K562 (cell line): ENCODE measurements at regions not wholly inside any gene's neighbourhood (a gene's known extent, or its start where the extent isn't known, plus 50 kb on each side); places are given as distances from the start of the nearest gene placed in this dataset.

ENCODE experiments used
- ATAC-seq: fragments of 200-7000 bp; cut with Tn5 transposase; 3 replicates; pipeline ENCODE4 v1.9.1; 2020; ENCODE audit warnings: moderate library complexity
- BruUV-seq: library from RNA; stranded (reverse); fragments of 400-500 nt; replicated peaks from 2 replicates; lab custom pipeline; 2021; lab: Mats Ljungman, UMichigan
- CTCF ChIA-PET: fragments of 300-600 bp; formaldehyde crosslinking; extraction: SDS; loops from one replicate; lab custom pipeline; 2021; ENCODE audit warnings: low intra/inter-chr PET ratio; lab: Yijun Ruan, JAX
- POLR2A ChIA-PET: fragments of 300-600, 350-650 bp; sonication (Branson Sonifier 250); formaldehyde crosslinking; extraction: SDS; loops from one replicate; lab custom pipeline; 2021; ENCODE audit warnings: antibody characterized with exemption, inconsistent platforms; lab: Yijun Ruan, JAX
- DNase-seq, 4 experiments: peaks; one replicate each; pipeline versions ENCODE4 v3.0.0 to v3.0.0-alpha.2; 2011 to 2018; ENCODE audit warnings: low spot score in 3 of 4, mixed read lengths in 3 of 4; ENCODE audit errors: extremely low read depth in 1 of 4
- FAIRE-seq: peaks from 2 replicates; lab custom pipeline; 2011; peaks lifted over from hg19 to GRCh38; lab: Jason Lieb, UNC
- H2AFZ ChIP-seq: 2 replicates; pipeline ENCODE4 v1.6.0; 2011; ENCODE audit warnings: low read depth, low read length, control low read depth, inconsistent platforms
- H3K27ac ChIP-seq: fragments of 200-600 bp; 3 replicates; pipeline ENCODE4 v1.8.0; 2011; ENCODE audit warnings: low read depth, mild to moderate bottlenecking, control low read depth, inconsistent platforms, low read length, moderate library complexity, mixed read lengths; ENCODE audit errors: extremely low read depth
- H3K27me3 ChIP-seq, 2 experiments: fragments of 300-600 bp in 1 of 2; 2 replicates in 1 of 2; 3 replicates in 1 of 2; pipeline versions ENCODE4 v1.6.0 to v1.8.0; 2011; ENCODE audit warnings: inconsistent platforms in 2 of 2, low read length in 2 of 2, mild to moderate bottlenecking in 1 of 2, mixed read lengths in 1 of 2, moderate library complexity in 1 of 2; ENCODE audit not compliant: control insufficient read depth in 2 of 2, insufficient read depth in 2 of 2
- H3K36me3 ChIP-seq: fragments of 300-600 bp; 3 replicates; pipeline ENCODE4 v1.8.0; 2011; ENCODE audit warnings: mild to moderate bottlenecking, low read length, inconsistent platforms; ENCODE audit not compliant: control insufficient read depth, insufficient read depth
- H3K4me1 ChIP-seq, 2 experiments: fragments of 200-600 bp in 1 of 2; replicated peaks in 1 of 2; 2 replicates in 1 of 2; 3 replicates in 1 of 2; pipeline versions ENCODE4 v1.5.1 to v1.8.0; 2011; ENCODE audit warnings: inconsistent platforms in 2 of 2, low read length in 2 of 2, mild to moderate bottlenecking in 1 of 2, mixed read lengths in 1 of 2, moderate library complexity in 1 of 2; ENCODE audit not compliant: control insufficient read depth in 2 of 2, insufficient read depth in 2 of 2
- H3K4me2 ChIP-seq: 2 replicates; pipeline ENCODE4 v1.6.1; 2011; ENCODE audit warnings: low read length, control low read depth, inconsistent platforms, mixed read lengths; ENCODE audit not compliant: insufficient read depth
- H3K4me3 ChIP-seq: fragments of 200-600 bp; sonication (generic), shearing (Covaris generic); 2 replicates; pipeline ENCODE4 v1.5.1; 2016; ENCODE audit warnings: control low read depth, inconsistent platforms
- H3K79me2 ChIP-seq: fragments of 200-600 bp; 3 replicates; pipeline ENCODE4 v1.8.0; 2011; ENCODE audit warnings: low read length, inconsistent platforms; ENCODE audit not compliant: control insufficient read depth, insufficient read depth
- H3K9ac ChIP-seq, 2 experiments: 2 replicates each; pipeline versions ENCODE4 v1.6.0 to v1.6.1; 2011; ENCODE audit warnings: low read depth in 2 of 2, low read length in 2 of 2, control low read depth in 1 of 2, inconsistent platforms in 1 of 2, mild to moderate bottlenecking in 1 of 2, mixed read lengths in 1 of 2; ENCODE audit not compliant: insufficient read depth in 1 of 2
- H3K9me1 ChIP-seq: one replicate; pipeline ENCODE4 v1.6.0; 2011; ENCODE audit warnings: inconsistent platforms, mild to moderate bottlenecking, low read length, moderate library complexity; ENCODE audit not compliant: control insufficient read depth, insufficient read depth
- H3K9me3 ChIP-seq: replicated peaks from 2 replicates; pipeline ENCODE4 v1.5.1; 2011; ENCODE audit warnings: low read depth, low read length, inconsistent platforms; ENCODE audit not compliant: control insufficient read depth, insufficient read depth
- H4K20me1 ChIP-seq: replicated peaks from 2 replicates; pipeline ENCODE4 v1.6.1; 2011; ENCODE audit warnings: low read length, inconsistent platforms, mixed read lengths; ENCODE audit not compliant: control insufficient read depth, insufficient read depth
- ARHGAP35 ChIP-seq: fragments of 450-650 bp; IDR thresholded peaks from 2 replicates; pipeline ENCODE4 v1.6.1; 2018; ENCODE audit not compliant: partially characterized antibody
- GATA2 ChIP-seq: sonication (generic); formaldehyde crosslinking; IDR thresholded peaks from 2 replicates; pipeline ENCODE4 v1.4.0; 2020; ENCODE audit warnings: mild to moderate bottlenecking, missing genetic modification reagents
- GATAD2A ChIP-seq: fragments of 450-650 bp; IDR thresholded peaks from 2 replicates; pipeline ENCODE4 v1.6.1; 2017
- HDAC1 ChIP-seq, 2 experiments: fragments of 450-650 bp; IDR thresholded peaks; 2 replicates each; pipeline ENCODE4 v1.6.1; 2016 to 2017; ENCODE audit warnings: inconsistent platforms in 1 of 2, mild to moderate bottlenecking in 1 of 2, moderate library complexity in 1 of 2
- LARP7 ChIP-seq: fragments of 450-650 bp; IDR thresholded peaks from 2 replicates; pipeline ENCODE4 v1.6.1; 2016
- MAFG ChIP-seq: fragments of 450-650 bp; conservative IDR thresholded peaks from 2 replicates; pipeline ENCODE4 v1.6.1; 2016; ENCODE audit warnings: missing genetic modification characterization, missing compliant biosample characterization
- MECOM ChIP-seq: fragments of 250-450 bp; sonication (Bioruptor Pico); IDR thresholded peaks from 2 replicates; pipeline ENCODE4 v1.8.0; 2022; ENCODE audit warnings: inconsistent platforms
- NCOA4 ChIP-seq: fragments of 450-650 bp; IDR thresholded peaks from 2 replicates; pipeline ENCODE4 v1.6.1; 2018; ENCODE audit warnings: mild to moderate bottlenecking; ENCODE audit not compliant: partially characterized antibody
- SMC3 ChIP-seq: conservative IDR thresholded peaks from 2 replicates; pipeline ENCODE4 v1.6.1; 2011; ENCODE audit warnings: low read depth, low read length, improper control_type of control experiment; ENCODE audit not compliant: insufficient read depth
- SUPT5H ChIP-seq: fragments of 450-650 bp; IDR thresholded peaks from 2 replicates; pipeline ENCODE4 v1.6.1; 2016
- TAF7 ChIP-seq: fragments of 450-650 bp; IDR thresholded peaks from 2 replicates; pipeline ENCODE4 v1.6.1; 2016; ENCODE audit warnings: missing genetic modification characterization, missing compliant biosample characterization
- ZNF146 ChIP-seq: IDR thresholded peaks from one replicate; pipeline ENCODE4 v1.6.1; 2018; ENCODE audit warnings: missing compliant biosample characterization; ENCODE audit not compliant: unreplicated experiment
- ZNF174 ChIP-seq: fragments of 250-450 bp; sonication (Bioruptor Pico); IDR thresholded peaks from 2 replicates; pipeline ENCODE4 v1.4.0; 2020; ENCODE audit warnings: mild to moderate bottlenecking
- ZNF263 ChIP-seq: sonication (generic); formaldehyde crosslinking; IDR thresholded peaks from 2 replicates; pipeline ENCODE4 v1.8.0; 2022; ENCODE audit warnings: mild to moderate bottlenecking, missing genetic modification reagents, borderline replicate concordance
- ZNF324 ChIP-seq: fragments of 250-450 bp; sonication (Bioruptor Pico); IDR thresholded peaks from 2 replicates; pipeline ENCODE4 v1.4.0; 2020; ENCODE audit warnings: mild to moderate bottlenecking
- ZNF408 ChIP-seq: fragments of 250-450 bp; sonication (Bioruptor Pico); IDR thresholded peaks from 2 replicates; pipeline ENCODE4 v1.4.0; 2020; ENCODE audit warnings: low read depth, mild to moderate bottlenecking, moderate library complexity
- ZNF76 ChIP-seq: fragments of 250-450 bp; sonication (Bioruptor Pico); IDR thresholded peaks from 2 replicates; pipeline ENCODE4 v1.4.0; 2020; ENCODE audit warnings: mild to moderate bottlenecking, moderate library complexity, borderline replicate concordance
- WGBS: fragments of 100-300 bp; shearing (Covaris generic); methylation state at CpG from one replicate; pipeline ENCODE4 v1.1.6; 2016; ENCODE audit warnings: low coverage, mixed read lengths; ENCODE audit not compliant: insufficient coverage; ENCODE audit errors: missing lambda C conversion rate; 5-methylcytosine and 5-hydroxymethylcytosine counted together
- in situ Hi-C: fragments of 300-500 bp; cut with MboI; formaldehyde crosslinking; loops from 4 replicates; pipeline ENCODE4 v1.15.0; 2018; ENCODE audit warnings: inconsistent platforms, mixed read lengths
- intact Hi-C: fragments of 100-400 bp; cut with micrococcal nuclease; formaldehyde crosslinking; loops from 2 replicates; pipeline ENCODE4 v1.14.2; 2022
- TF ChIP-seq, protein P1 (sequence below): fragments of 250-450 bp; sonication (Bioruptor Pico); IDR thresholded peaks from 2 replicates; pipeline ENCODE4 v1.5.0; 2021; ENCODE audit warnings: mild to moderate bottlenecking, moderate library complexity
- TF ChIP-seq, protein P2 (sequence below): sonication (generic); formaldehyde crosslinking; IDR thresholded peaks from 2 replicates; pipeline ENCODE4 v1.8.0; 2022; ENCODE audit warnings: missing genetic modification reagents, mild to moderate bottlenecking, moderate library complexity, borderline replicate concordance
- TF ChIP-seq, protein P3 (sequence below): fragments of 250-450 bp; sonication (Bioruptor Pico); IDR thresholded peaks from 2 replicates; pipeline ENCODE4 v1.8.0; 2021; ENCODE audit warnings: moderate library complexity, mild to moderate bottlenecking, inconsistent platforms

DNA sequence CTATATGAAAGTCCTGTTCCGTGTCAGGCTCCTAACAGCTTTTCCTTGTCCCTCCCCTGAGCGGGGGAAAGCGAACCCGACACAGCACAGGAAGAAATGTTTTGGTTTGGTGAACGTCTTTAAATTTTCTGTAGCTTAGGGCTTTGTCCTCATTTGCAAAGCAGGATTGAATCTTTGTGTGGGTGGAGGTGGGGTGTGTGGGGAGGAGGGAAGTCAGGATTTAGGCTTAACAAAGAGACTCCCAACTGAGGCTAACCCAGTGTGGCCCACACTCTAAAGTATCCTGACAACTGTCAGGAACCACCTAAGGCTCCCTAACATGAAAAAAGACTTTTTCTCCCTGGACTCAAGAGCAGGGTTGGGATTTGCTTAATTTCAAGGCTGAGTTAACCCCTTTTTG is 376.2 kb upstream of the C1orf174 start:
- FAIRE-seq (no peak), ATAC-seq (no peak)

More for the DNA sequence above, 376.2 kb upstream of the C1orf174 start:
- no peaks in the 10 kb centered on the region for H3K9me1 ChIP-seq
- H3K27me3 ChIP-seq, result peaks cover 0 to 14% of the 10 kb centered on the region in 2 experiments; a peak in 1 of 5 replicates
- no peaks in the 10 kb centered on the region for H3K4me1 ChIP-seq
- no peak overlapping the region for H3K9ac ChIP-seq
- WGBS, result 0% methylated on average over 5 of the region's 5 CpGs
- no peak overlapping the region for H3K4me3 ChIP-seq
- in situ Hi-C loops, result no loop called here
- H2AFZ ChIP-seq, result no peak overlapping the region
- CTCF ChIA-PET, result no interaction called here
- POLR2A ChIA-PET, result no interaction called here
- no peaks in the 10 kb centered on the region for H3K79me2 ChIP-seq
- H3K27ac ChIP-seq, result no peak overlapping the region
- TF ChIP-seq NCOA4 (no peak), MAFG (tag) (no peak), TAF7 (tag) (no peak), ZNF174 (CRISPR knock-in tag) (no peak), HDAC1 (IDR thresholded peaks at IDR 0.05) (no peak), GATAD2A (no peak), ZNF146 (CRISPR knock-in tag) (no peak), MECOM (CRISPR knock-in tag) (no peak), ZNF408 (CRISPR knock-in tag) (no peak), GATA2 (no peak), SMC3 (no peak), SUPT5H (no peak), ZNF263 (CRISPR knock-in tag) (no peak), ZNF76 (CRISPR knock-in tag) (no peak), ZNF324 (CRISPR knock-in tag) (no peak), ARHGAP35 (no peak), LARP7 (no peak)
- TF ChIP-seq, protein P1, sequence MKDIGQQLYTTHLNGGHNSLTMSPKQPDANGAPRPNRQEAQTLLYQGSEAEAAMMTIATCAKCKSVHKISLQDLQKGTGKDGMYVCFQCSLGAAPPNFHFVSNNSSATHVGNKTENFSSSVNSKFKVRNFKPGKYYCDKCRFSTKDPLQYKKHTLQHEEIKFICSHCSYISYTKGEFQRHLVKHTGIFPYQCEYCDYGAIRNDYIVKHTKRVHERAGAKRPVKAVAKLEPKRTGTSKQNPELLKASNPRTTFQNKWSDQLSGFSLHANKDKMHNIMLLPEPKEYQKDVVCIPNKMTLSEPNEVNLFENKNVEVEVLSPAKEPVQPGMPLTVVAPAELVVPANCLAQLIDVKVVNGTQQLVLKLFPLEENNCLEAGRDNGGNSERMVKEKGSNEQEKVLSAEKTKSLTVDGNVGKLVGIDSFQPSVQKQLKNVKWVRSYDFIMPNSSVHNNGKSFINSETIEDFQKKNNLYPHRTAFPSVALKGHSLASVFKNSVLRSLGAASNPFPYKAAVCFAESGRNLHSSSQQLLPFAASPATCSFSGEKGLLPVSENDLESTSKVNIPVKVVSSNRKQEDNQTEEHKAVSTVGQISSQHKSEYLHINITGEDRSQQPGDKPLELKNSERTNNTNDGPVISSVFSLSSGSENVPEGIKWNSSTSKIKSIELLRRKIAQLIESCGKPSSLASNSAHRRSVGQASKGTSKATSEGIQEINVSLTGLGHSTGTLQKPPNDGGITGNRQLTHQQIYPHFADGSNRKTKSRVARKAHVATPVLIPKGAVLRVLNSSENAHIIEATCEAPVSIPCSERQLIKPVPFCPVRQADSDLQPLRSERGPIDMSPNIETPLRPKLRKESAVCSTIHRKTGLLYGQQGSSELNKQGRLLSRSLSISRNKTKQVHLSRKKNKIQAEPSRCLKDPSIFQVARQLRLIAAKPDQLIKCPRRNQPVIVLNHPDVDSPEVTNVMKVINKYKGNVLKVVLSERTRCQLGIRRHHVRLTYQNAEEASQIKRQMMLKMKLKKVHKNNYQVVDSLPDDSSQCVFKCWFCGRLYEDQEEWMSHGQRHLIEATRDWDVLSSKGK (CRISPR knock-in tag), result no peak
- TF ChIP-seq, protein P2, sequence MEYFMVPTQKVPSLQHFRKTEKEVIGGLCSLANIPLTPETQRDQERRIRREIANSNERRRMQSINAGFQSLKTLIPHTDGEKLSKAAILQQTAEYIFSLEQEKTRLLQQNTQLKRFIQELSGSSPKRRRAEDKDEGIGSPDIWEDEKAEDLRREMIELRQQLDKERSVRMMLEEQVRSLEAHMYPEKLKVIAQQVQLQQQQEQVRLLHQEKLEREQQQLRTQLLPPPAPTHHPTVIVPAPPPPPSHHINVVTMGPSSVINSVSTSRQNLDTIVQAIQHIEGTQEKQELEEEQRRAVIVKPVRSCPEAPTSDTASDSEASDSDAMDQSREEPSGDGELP (CRISPR knock-in tag), result no peak
- TF ChIP-seq, protein P3, sequence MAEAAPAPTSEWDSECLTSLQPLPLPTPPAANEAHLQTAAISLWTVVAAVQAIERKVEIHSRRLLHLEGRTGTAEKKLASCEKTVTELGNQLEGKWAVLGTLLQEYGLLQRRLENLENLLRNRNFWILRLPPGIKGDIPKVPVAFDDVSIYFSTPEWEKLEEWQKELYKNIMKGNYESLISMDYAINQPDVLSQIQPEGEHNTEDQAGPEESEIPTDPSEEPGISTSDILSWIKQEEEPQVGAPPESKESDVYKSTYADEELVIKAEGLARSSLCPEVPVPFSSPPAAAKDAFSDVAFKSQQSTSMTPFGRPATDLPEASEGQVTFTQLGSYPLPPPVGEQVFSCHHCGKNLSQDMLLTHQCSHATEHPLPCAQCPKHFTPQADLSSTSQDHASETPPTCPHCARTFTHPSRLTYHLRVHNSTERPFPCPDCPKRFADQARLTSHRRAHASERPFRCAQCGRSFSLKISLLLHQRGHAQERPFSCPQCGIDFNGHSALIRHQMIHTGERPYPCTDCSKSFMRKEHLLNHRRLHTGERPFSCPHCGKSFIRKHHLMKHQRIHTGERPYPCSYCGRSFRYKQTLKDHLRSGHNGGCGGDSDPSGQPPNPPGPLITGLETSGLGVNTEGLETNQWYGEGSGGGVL, result no peak
- TF ChIP-seq, all 486 proteins: peak for 0
- Histone ChIP-seq H3K36me3 (no peaks in the 10 kb centered on the region), H3K4me2 (no peak overlapping the region), H3K9me3 (no peaks in the 10 kb centered on the region), H4K20me1 (no peaks in the 10 kb centered on the region)
- no TSS peak for BruUV-seq
- DNase-seq, result no peak
- intact Hi-C loops, result no loop called here
